ENCODE measurements at regions not wholly inside any gene's neighbourhood (a gene's known extent, or its start where the extent isn't known, plus 50 kb on each side); places are given as distances from the start of the nearest gene placed in this dataset.

DNA sequence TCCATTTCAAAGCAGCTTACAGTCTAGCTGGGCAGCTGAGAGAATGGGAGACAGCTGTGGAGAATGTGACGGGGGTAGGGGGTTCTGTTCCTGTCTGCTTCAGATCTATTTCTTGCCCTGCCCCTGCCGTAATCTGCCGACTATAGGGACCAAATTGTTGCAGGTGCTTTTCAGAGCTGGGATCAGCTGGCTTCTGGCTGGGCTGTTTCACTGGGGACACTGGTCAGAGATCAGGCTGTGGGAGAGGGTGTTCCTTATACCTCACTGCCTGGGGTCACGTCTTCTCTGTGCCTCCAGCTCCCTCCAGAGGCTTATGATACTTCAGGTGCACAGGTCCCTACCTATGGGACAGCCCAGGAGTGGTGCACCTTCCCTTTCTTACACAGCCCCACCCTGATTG lies 514.9 kb upstream of the GOT2 start:
- no peak for DNase-seq

DNA sequence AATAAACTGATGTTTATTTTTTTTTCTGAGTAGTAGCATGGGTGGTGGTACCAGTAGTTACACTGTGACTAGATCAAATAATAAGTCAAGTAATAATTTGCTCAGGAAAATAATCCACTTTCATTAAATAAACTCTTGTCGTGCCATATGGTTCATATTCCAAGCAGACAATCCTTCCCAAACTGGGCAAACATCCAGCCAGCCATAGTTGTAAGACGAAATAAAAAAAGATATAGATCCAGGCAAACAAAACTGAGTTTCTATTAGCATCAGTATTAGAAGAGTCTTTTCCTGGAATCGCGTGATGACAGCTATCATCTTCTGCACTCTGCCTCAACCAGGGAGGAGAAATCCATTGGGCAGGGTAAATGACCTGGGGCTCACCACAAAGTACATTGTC lies 508.4 kb upstream of the GOT2 start:
- DNase-seq = no peak

DNA sequence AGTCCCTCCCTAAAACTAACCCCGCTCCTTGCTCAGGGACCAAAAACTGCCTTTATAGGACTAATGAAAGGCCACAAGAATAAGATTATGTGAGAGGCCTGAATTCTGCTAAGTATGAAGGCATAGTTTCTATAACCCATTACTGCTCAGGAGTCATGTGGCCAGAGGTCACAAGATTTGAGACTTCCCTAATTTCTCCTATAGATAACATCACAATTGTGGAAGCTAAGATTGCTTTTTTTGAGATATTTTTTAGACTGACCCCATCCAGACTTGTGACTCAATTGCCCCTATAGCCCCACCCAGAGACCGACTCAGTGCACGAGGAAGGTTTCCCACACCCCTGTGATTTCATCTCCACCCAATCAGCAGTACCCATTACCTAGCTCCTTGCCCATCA lies 504.1 kb upstream of the GOT2 start:
- no peak for DNase-seq

DNA sequence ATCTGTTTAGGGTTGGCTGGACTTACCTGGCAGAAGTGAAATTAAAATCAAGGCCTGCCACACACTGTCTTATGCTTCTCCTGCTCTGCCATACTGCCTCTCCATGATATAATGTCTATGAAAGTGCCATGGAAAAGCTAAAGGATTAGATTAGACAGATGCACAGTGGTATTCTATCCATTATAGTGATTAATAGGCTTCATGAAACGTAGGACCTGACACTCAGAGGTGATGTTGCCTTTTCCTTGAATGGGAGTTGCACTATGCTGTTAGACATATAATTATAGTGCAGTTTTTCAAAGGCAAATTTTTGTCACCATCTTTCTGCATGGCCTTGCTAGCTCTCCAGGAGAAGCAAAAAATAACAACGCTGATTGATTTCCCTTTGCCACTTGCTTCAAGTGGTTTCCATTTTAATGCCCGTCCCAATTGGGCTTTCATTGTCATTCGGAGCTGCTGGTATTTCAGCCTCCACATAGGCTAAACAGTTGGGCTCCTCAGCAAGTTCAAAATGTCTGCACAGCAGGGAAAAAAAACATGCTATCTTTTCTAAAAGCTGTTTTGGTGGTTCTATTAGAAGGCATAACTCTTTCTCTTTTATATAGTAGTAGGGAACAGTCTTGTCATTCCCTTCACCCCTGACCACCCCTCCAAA lies 502.8 kb upstream of the GOT2 start:
- DNase-seq = no peak

DNA sequence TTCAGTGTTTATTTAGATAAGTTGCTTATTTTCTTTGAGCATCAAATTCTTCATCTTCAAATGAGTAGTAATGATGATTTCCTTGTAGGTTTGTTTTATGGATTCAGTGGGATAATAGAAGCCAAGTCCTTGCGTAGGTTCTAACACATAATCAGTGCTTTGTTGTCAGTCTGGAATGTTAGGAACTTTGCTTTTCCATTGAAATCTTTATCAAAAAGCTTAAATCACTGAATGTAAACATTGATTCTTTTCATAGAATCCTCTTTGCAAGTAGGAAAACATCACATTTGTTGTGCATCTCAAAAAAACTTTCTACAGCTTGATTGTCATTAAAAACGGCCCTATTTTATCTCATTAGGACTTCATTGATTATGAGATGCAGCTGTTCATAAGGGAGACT lies 490.3 kb upstream of the GOT2 start:
- DNase-seq = no peak

DNA sequence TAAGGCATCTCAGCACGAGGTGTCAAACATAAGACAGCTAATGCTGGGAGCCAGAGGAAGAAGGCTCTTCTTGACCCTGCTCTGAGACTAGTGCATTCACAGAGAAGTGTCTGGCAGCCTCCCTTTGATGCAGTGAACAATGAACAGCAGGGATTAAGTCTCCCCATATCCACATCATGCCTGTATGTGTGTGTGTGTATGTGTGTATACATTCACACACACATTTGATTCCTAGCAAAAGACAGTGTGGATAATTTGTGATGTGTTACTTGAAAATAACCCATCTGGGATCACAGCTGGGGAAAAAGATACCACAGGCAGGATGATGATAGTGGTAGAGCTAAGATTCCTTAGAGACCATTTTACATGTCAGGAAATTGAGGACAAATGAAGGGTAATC lies 485.9 kb upstream of the GOT2 start:
- no peak for DNase-seq

DNA sequence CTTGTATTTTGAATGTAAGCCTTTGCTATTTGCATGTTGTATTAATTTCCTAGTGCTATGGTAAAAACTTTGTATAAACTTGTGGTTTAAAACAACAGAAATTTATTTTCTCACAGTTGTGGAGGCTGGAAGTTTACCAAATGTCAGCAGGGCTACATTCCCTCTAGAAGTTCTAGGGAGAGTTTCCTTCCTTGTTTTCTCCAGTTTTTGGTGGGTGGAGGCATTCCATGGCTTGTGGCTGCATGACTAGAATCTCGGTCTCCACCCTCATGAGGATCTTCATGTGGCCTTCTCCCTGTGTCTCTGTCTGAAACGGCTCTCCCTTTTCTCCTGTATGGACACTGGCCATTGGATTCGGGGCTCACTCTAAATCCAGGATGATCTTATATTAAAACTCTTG lies 482.2 kb upstream of the GOT2 start:
- no peak for DNase-seq

DNA sequence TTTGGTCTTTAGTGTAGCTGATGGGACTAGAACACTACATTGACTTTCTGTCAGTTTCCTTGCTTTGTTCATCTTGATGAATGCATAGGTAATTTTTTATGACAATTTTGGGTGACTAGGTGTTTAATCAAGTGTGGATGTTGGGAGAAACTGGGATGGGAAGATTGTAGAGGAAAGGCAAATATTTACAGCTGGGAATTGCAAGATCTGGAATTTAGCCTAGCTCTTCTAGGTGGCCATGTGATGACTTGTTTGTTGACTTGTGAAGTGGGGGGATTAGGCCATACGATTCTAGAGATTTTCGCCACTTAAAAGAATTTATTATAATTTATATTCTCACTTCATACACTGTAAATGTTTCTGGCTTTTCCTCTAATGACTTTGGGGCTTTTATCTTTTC lies 480.3 kb upstream of the GOT2 start:
- DNase-seq = no peak

DNA sequence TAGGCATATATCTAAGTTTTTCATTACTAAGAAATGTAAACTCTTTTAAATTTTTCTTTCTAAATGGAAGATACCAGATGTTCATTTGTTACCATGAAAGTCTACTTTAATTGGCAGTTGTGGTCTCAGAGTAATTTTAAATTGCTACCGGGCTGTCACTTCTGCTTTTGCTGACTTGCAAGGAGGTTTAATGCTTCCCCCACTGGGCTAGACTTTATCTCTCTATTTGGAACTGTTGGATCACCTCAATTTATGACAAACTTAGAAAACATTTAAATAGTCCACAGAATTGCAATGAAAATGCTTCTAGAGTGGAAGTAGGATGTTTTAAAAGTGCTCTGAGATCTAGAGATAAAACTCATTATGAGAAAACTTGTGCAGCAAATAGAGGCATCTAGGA lies 479.8 kb upstream of the GOT2 start:
- no peak for DNase-seq

DNA sequence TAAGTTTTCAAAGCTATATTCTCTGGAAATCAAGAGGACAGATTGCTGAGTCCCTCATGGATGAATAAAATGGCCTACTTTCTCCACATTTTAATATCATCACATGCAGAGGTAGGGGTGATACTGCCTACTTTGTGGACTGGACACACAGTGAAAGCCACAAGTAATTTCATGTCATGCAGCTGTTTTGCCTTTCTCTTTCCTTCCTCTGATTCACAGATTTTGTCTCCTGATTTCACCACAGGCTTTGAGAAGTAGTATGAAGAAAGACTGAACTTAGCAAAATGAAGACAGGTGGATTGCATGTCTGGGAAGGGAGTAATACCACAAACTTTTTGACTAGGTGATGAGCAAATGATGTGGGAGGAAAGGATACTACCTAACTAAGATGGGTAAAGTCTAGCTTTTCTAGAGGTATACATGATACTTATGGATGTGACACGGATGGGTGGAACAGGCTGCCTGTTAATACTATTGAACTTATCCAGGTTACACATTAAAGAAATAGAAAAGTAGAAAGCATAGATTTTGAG lies 478.4 kb upstream of the GOT2 start:
- no peak for DNase-seq

DNA sequence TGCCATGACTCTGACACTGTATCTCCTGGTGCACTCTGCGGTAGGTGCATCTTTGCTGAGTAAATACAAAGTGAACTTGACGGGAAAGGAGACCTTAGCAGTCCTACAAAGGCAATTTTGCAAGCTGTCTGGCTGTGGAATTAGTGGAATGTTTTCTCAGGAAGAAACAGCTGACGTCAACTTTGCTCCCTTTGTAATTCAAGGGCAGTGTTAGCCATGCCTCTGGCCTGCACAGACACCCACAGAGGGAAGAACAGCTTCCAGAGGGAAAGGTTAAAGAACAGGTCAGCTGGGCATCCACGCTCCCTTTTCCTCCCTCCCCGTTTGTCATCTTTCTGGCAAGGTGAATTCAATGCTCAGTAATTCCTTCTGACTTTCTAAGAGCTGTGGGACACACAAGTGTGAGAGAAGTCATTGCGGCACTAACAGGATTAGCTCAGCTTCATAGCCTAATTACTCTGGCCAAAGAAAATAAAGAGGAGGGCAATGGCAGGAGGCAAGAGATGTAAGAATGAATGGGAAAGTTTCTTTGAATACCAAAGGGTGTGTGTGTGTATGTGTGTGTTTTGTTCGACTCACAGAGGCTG lies 476.9 kb upstream of the GOT2 start:
- no peak for DNase-seq

DNA sequence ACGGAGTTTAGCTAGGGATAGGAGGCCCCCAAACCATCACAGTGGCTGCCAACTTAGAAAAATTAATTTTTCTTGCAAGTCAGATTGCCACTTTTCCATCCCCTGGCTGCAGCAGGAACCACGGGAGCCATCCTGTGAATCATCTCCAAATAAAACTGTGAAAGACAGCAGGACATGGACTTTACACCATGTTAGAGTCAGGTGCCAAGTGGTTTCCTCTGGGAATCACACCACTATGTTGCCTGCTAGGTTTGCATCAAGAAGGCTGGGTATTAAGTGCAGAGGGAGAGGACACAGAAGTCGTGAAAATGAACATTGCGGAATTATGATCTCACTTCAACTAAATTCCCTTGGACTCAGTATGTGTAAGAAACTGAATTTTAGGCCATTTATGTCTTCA lies 471.3 kb upstream of the GOT2 start:
- DNase-seq = no peak

DNA sequence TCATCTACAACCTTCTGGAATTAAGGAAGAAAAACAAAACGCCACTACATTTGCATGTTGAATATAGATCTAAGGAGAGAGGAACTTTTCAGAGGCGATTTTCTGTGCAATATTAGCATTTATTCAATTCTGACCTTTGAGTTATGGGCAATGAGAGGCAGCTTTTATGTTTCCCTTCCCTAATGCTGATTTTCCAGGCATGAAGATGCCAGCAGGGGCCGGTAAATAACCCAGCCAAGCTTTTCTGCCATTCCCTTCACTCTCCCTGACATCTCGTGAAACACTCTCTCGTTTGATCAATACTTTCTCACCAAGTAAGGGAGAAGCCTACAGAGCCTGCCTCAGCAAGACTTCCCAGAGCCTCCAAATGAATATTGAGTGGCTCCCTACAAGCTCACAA lies 470.5 kb upstream of the GOT2 start:
- DNase-seq = no peak

DNA sequence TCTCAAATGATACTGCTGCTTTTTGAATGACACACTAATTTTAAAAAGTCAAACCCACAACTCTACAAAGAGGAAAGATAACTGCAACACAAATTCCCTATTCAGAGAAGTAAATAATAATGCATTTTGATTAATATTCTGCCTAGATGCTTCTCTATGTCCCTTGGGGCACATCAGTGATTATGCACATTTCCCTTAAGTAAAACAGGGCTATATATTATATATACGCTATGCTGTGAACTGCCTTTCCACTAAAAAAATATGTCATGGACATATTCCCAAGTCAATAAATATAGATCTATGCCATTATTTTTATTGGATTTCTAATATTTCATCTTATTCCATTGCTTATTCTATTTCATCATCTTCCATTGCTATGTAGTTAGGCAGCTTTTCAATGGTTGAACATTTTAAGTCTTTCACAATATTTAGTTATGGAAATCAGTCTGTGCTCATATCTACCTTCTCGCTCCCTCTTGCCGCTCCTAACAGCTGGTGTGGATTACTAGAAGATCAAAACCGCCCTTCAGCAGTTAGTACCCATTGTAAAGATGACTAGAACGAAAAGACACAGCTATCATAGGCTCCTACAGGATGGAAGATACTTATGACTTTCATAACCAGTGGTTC lies 468.2 kb upstream of the GOT2 start:
- no peak for DNase-seq

DNA sequence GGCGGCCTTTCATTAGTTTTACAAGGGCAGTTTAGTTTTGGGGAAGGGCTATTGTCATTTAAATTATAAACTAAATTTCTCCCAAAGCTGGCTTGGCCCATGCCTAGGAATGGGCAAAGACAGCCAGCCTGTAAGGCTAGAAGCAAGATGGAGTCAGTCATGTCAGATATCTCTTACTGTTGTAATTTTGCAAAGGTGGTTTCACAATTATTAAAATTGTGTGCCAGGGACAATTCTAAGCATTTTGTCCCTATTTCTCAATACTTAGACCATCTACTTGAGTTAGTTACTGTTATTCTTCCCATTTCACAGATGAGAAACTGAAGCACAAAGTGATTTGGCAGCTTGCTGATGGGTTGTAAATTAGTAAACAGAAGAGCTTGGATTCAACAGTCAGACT lies 467.7 kb upstream of the GOT2 start:
- DNase-seq = no peak

DNA sequence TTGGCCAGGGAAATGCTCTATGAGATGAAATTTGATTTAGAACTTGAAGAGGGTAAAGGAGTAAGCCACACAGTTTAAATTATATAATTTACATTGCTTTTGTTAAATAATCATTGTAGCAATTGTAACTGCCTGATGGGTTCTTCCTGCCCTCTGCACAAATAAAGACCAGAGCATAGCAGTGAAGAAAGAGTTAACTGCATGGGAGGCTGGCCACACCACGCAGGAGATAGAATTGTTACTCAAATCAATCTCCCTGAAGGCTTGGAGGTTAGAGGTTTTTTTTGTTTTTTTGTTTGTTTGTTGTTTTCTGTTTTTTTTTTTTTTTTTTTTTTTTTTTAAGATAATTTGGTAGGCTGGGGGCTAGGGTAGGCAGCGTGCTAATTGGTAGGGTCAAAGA lies 467.0 kb upstream of the GOT2 start:
- no peak for DNase-seq

DNA sequence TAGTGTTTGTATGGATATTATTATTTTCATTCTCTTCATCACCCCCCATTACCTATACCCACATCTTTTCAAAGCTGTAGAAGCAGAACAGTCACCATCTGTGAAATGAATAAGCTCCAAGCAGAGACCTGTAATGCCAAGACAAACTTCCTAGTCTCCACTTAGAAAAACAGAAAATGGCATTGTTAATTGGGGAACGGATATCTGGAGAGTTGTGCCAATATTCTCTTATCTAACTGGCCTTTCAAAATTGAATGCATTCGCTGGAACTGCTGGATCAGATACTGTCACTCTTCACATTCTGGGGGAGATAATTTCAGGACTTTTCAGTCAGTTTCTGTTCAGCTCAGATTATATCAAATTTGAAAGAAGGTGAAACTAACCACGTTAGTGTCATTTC lies 464.4 kb upstream of the GOT2 start:
- no peak for DNase-seq

DNA sequence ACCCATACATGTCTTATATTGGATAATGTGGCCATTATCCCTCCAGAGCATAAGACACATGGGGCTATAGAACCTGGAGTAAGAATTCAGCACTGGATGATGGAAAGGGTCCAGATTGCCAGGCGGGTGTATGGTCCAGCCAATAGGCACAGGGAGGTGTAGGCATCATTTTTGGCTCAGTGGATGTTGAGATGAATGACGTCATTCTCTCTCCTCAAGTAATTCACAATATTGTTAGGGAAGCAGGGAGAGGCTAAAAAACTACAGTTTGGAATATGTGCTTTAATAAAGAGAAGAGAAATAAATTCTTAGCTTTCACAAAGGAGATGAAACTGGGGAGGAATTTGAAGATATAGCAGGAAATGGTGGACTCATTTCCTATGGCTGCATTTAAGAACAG lies 461.1 kb upstream of the GOT2 start:
- no peak for DNase-seq

DNA sequence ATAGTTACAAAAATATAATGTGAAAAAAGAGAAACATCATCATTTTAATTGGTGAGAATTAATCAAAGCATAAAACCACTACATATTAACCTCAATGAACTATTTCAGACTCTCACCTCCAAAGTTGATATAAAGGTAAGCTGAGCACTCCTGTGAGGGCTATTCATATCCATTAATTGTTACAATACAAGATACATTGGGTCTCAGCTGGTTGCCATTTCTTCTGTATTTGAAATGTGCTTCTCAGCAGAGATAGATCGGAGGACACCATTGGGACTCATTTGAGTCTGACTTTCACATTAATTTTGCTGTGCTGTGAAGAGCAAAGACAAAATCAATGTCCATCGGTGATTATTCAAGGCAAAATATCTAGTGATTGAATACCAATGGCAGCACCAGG lies 459.5 kb upstream of the GOT2 start:
- no peak for DNase-seq

DNA sequence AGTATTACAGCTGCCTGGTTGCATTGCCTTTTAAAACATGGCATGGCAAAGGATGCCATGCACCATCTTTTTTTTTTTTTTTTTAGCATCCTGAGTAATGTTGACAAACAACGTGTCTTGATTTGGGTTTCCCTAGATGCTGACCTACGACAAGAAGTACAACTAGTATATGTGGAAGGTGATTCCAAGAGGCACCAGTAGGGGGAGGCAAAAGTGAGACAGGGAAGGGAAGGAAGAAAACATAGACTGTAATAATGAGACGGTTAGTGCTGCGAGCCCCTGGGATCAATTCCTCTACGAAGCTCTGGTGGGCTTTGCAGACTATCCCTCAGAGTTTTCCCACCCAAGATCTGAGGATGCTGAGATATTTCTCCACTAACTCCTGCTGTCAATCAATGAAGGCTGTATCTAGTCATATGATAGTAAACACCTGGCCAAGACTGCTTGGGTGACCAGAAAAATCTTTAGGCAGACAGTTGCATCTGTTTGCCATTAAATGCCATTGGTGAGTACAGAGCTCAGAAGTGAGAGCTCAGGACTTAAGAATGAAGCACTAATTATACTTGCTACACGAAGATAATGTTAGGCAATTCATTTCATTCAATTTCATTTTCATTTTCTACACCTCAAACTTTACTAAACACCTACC lies 458.6 kb upstream of the GOT2 start:
- DNase-seq = no peak

DNA sequence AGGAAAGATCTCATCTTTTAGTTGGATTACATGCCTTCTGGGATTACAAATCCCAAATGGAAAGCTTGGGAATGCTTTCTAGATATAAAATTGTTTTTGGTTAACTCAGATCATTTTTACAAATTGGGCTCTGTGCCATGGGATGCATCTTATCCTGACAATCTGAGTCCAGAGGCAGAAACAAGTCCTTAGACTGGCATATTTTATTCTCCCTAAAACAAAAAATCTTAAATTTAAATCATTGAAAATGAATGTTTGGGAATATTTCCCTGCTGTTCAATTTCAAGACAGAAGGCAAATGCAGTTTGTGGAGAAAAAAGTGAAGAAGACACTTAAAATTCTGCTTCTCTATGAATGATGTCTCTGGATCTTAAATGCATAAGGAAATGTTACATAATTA lies 456.6 kb upstream of the GOT2 start:
- no peak for DNase-seq

DNA sequence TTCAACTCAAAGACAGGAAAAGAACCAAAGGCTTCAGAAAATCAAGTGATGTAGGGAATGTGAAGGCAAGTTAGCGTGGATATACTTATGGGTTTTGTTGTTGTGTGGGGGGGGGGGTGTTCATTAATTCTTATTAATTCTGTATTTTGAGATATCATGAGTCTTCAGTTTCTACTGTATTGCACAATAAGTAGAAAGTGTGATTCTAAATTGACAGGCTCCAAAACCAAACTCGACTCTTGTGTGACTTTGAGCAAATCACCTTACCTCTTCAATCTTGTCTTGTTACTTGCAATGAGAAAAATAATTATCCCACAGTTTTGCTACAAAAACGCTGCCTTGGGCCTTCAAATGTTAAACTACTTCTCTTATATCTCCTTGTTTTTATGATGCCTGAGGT lies 453.9 kb upstream of the GOT2 start:
- no peak for DNase-seq

DNA sequence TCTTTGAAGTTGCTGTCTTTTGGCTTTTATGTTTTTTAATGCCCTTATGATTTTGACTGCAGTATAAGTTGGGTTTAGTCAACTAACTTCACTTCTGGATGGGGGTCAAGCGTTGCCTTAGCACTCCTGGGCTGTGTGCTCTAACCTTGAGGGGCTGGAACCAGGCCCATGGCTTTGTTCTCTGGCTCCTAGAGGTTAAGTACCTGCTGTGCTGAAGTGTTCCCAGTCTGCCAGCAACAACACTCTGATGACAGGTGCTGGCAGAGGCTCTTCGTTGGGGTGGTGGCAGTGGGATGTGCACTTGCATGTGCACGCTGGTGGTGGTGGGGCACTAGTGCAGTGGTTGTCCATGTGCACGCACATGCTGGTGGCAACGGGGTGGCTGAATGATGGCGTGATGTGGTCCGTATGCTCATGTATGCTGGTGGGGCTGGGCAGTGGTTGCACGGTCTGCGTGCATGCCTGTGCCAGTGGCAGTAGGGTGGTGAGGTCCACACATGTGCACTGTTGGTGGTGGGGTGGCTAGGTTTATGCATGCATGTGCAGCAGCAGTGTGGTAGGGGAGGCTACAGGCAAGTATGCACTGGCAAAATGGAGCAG lies 447.8 kb upstream of the GOT2 start:
- no peak for DNase-seq

DNA sequence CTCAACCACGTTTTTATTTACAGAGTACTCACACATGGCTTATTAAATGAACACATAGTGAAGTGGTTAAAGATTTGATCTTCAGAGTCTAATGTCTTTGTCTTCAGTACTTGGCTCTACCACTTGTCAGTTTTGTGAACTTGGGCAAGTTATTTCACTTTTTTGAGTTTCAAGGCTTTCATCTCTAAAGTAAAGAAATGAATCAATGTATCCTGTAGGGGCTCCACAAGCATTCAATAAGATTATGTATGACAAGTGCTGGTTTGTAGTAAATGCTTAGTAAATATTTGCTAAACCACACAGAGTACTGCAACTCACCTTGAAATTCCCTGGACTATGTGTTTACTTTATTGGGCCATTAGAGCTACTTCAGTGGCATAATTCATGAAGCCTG lies 446.0 kb upstream of the GOT2 start:
- no peak for DNase-seq

All from activated CD8-positive, alpha-beta memory T cell treated with anti-CD3 and anti-CD28 coated beads, Interleukin-2, amount 50 U/mL, for 48 hours (primary cell).